Stimulated activated CD8-positive, alpha-beta memory T cell treated with anti-CD3 and anti-CD28 coated beads, Interleukin-7, amount 100 ng/mL, for 4 hours (primary cell): ENCODE measurements at regions not wholly inside any gene's neighbourhood (a gene's known extent, or its start where the extent isn't known, plus 50 kb on each side); places are given as distances from the start of the nearest gene placed in this dataset.

Experiments
- DNase-seq, 2 donors: peaks; one replicate each; pipeline ENCODE4 v3.0.0-alpha.2; 2020; ENCODE audit warnings: low read depth in 2 of 2

- no peak for DNase-seq
Observed at GRCh38 chr2:60096556-60096955, 456.9 kb downstream of the BCL11A start.

GRCh38 chr2:60095903-60096302 is 457.6 kb downstream of the BCL11A start:
- DNase-seq, result no peak

GRCh38 chr2:60095202-60095815 is 458.1 kb downstream of the BCL11A start:
- DNase-seq, result no peak

GRCh38 chr2:60094450-60094929 is 459.0 kb downstream of the BCL11A start:
- DNase-seq, result no peak

- no peak for DNase-seq
Observed at GRCh38 chr2:60092781-60093180, 460.7 kb downstream of the BCL11A start.

- DNase-seq, result no peak
Observed at GRCh38 chr2:60091894-60092293, 461.6 kb downstream of the BCL11A start.

GRCh38 chr2:60091266-60091665 is 462.2 kb downstream of the BCL11A start:
- no peak for DNase-seq

- no peak for DNase-seq
Observed at GRCh38 chr2:60079562-60079961, 473.9 kb downstream of the BCL11A start.

- DNase-seq, result no peak
Observed at GRCh38 chr2:60075048-60075447, 478.4 kb downstream of the BCL11A start.

GRCh38 chr2:60073201-60073600 is 480.3 kb downstream of the BCL11A start:
- DNase-seq, result no peak

- DNase-seq, result no peak
Observed at GRCh38 chr2:60072609-60073008, 480.8 kb downstream of the BCL11A start.

- DNase-seq, result no peak
Observed at GRCh38 chr2:60071490-60071831, 482.0 kb downstream of the BCL11A start.

GRCh38 chr2:60070736-60071489 is 482.5 kb downstream of the BCL11A start:
- no peak for DNase-seq

GRCh38 chr2:60070196-60070595 is 483.3 kb downstream of the BCL11A start:
- DNase-seq, result no peak

GRCh38 chr2:60068755-60069154 is 484.7 kb downstream of the BCL11A start:
- DNase-seq, result no peak

GRCh38 chr2:60067006-60067405 is 486.4 kb downstream of the BCL11A start:
- no peak for DNase-seq

- DNase-seq, result no peak
Observed at GRCh38 chr2:60066096-60066839, 487.2 kb downstream of the BCL11A start.

GRCh38 chr2:60064687-60065389 is 488.6 kb downstream of the BCL11A start:
- no peak for DNase-seq

- DNase-seq, result no peak
Observed at GRCh38 chr2:60058781-60059180, 494.7 kb downstream of the BCL11A start.

GRCh38 chr2:60054571-60055340 is 498.7 kb downstream of the BCL11A start:
- DNase-seq, result no peak

- no peak for DNase-seq
Observed at GRCh38 chr2:60053791-60054190, 499.7 kb downstream of the BCL11A start.
